ENCODE measurements at regions not wholly inside any gene's neighbourhood (a gene's known extent, or its start where the extent isn't known, plus 50 kb on each side); places are given as distances from the start of the nearest gene placed in this dataset.

GRCh38 chr10:83037653-83038052, 1101.7 kb upstream of the GHITM start:
- H3K4me3 ChIP-seq = no peak overlapping the region
- no peak for DNase-seq
- H3K36me3 ChIP-seq = no peaks in the 10 kb centered on the region
- no peaks in the 10 kb centered on the region for H3K27me3 ChIP-seq
- TF ChIP-seq POLR2A (IDR thresholded peaks at IDR 0.05) = no peak
- TF ChIP-seq CTCF (IDR thresholded peaks at IDR 0.05) = no peak
- no peak for TF ChIP-seq POLR2AphosphoS5 (IDR thresholded peaks at IDR 0.05)
- TF ChIP-seq EP300 (IDR thresholded peaks at IDR 0.05) = no peak
- peaks cover 0 to 6% (median 0%) of the 10 kb centered on the region in 4 donors for H3K9me3 ChIP-seq
- intact Hi-C loops (cut with DNase I; ENCODE audit: low total_unique reads) = no loop called here
- no peak overlapping the region for H3K27ac ChIP-seq
- WGBS, 5 donors = 58 to 64% (median 61%) methylated on average over 2 of the region's 2 CpGs
- H3K4me1 ChIP-seq = no peaks in the 10 kb centered on the region

GRCh38 chr10:83038631-83039030, 1100.7 kb upstream of the GHITM start:
- no peaks in the 10 kb centered on the region for H3K4me1 ChIP-seq
- no peak for DNase-seq
- H3K27ac ChIP-seq = no peak overlapping the region
- WGBS, 5 donors = 62 to 83% (median 76%) methylated on average over 2 of the region's 2 CpGs
- H3K36me3 ChIP-seq = no peaks in the 10 kb centered on the region
- intact Hi-C loops (cut with DNase I; ENCODE audit: low total_unique reads) = no loop called here
- no peaks in the 10 kb centered on the region for H3K27me3 ChIP-seq
- peaks cover 0 to 6% (median 0%) of the 10 kb centered on the region in 4 donors for H3K9me3 ChIP-seq
- no peak for TF ChIP-seq EP300 (IDR thresholded peaks at IDR 0.05)
- no peak for TF ChIP-seq POLR2AphosphoS5 (IDR thresholded peaks at IDR 0.05)
- no peak for TF ChIP-seq POLR2A (IDR thresholded peaks at IDR 0.05)
- no peak for TF ChIP-seq CTCF (IDR thresholded peaks at IDR 0.05)
- H3K4me3 ChIP-seq = no peak overlapping the region

- DNase-seq = no peak
- intact Hi-C loops (cut with DNase I; ENCODE audit: low total_unique reads) = no loop called here
- no peak overlapping the region for H3K4me3 ChIP-seq
- no peak overlapping the region for H3K27ac ChIP-seq
- WGBS, 5 donors = 61 to 81% (median 74%) methylated on average over 4 of the region's 4 CpGs
- H3K27me3 ChIP-seq = no peaks in the 10 kb centered on the region
- H3K36me3 ChIP-seq = no peaks in the 10 kb centered on the region
- H3K9me3 ChIP-seq = no peaks in the 10 kb centered on the region
- TF ChIP-seq EP300 (IDR thresholded peaks at IDR 0.05) (no peak), CTCF (IDR thresholded peaks at IDR 0.05) (no peak), POLR2A (IDR thresholded peaks at IDR 0.05) (no peak), POLR2AphosphoS5 (IDR thresholded peaks at IDR 0.05) (no peak)
- no peaks in the 10 kb centered on the region for H3K4me1 ChIP-seq
Observed at GRCh38 chr10:83045731-83046130, 1093.6 kb upstream of the GHITM start.

- no peak for TF ChIP-seq CTCF (IDR thresholded peaks at IDR 0.05)
- TF ChIP-seq POLR2AphosphoS5 (IDR thresholded peaks at IDR 0.05) = no peak
- TF ChIP-seq POLR2A (IDR thresholded peaks at IDR 0.05) = no peak
- WGBS, 5 donors = 52 to 60% (median 56%) methylated on average over 3 of the region's 3 CpGs
- intact Hi-C loops (cut with DNase I; ENCODE audit: low total_unique reads) = no loop called here
- Histone ChIP-seq H3K27ac (no peak overlapping the region), H3K27me3 (no peaks in the 10 kb centered on the region), H3K4me1 (no peaks in the 10 kb centered on the region), H3K4me3 (no peak overlapping the region), H3K9me3 (no peaks in the 10 kb centered on the region), H3K36me3 (no peaks in the 10 kb centered on the region)
- no peak for DNase-seq
Observed at GRCh38 chr10:83050815-83051214, 1088.5 kb upstream of the GHITM start.
